Heart left ventricle (tissue), 13 donors: ENCODE measurements at regions not wholly inside any gene's neighbourhood (a gene's known extent, or its start where the extent isn't known, plus 50 kb on each side); places are given as distances from the start of the nearest gene placed in this dataset.

Source experiments
- CTCF ChIP-seq, 12 donors: fragments of 200-600 bp; sonication (generic) in 4 of 12; IDR thresholded peaks; one replicate each; pipeline versions ENCODE4 v1.5.0 to v1.8.0; 2018 to 2022; ENCODE audit warnings: antibody characterized with exemption in 12 of 12, mild to moderate bottlenecking in 5 of 12
- POLR2A ChIP-seq, 2 donors: fragments of 450-650 bp; IDR thresholded peaks; one replicate each; pipeline ENCODE4 v1.6.1; 2017; ENCODE audit warnings: antibody characterized with exemption in 2 of 2, mild to moderate bottlenecking in 2 of 2, moderate library complexity in 2 of 2
- donor health status: ischemic (EF 13 %, LVEDD 7.1; RV severe dilation, severe dysfunction).
- donor health status: DM: no; HTN: yes; CAD: no.
- donor health status: DM: no; HTN: no; CAD: no.
- donor health status: ischemic (EF 25% LVEDD 6.9; RV normal size, moderate dysfunction).
- donor health status: ischemic (EF 25% LVEDD 5.7; RV mildly dilated, moderate dysfunction).
- donor health status: ischemic (EF 35%, LVEDD 5.7; RV mildly dilated, moderate dysfunction).
- donor health status: nonischemic (EF 11% LVEDD 7.7; RV severe dilation, severe dysfunction).
- donor health status: DM: yes; HTN: yes; CAD: no.
- donor health status: PGD.
- donor health status: ischemic (EF 29% LVEDD 5.4; RV normal size, mild dysfunction).
- donor health status: nonischemic (EF 23%, LVEDD 6.1; RV moderate dilation, normal function).

- TF ChIP-seq CTCF (IDR thresholded peaks at IDR 0.05) (no peak), POLR2A (IDR thresholded peaks at IDR 0.05) (no peak)
These were observed 64.4 kb upstream of the SKAP2 start for GRCh38 chr7:26928703-26929347.
